K562 (cell line): ENCODE measurements at regions not wholly inside any gene's neighbourhood (a gene's known extent, or its start where the extent isn't known, plus 50 kb on each side); places are given as distances from the start of the nearest gene placed in this dataset.

Experiments used
- ATAC-seq: fragments of 200-7000 bp; cut with Tn5 transposase; 3 replicates; pipeline ENCODE4 v1.9.1; 2020; ENCODE audit warnings: moderate library complexity
- BruUV-seq: library from RNA; stranded (reverse); fragments of 400-500 nt; replicated peaks from 2 replicates; lab custom pipeline; 2021; lab: Mats Ljungman, UMichigan
- CTCF ChIA-PET: fragments of 300-600 bp; formaldehyde crosslinking; extraction: SDS; loops from one replicate; lab custom pipeline; 2021; ENCODE audit warnings: low intra/inter-chr PET ratio; lab: Yijun Ruan, JAX
- POLR2A ChIA-PET: fragments of 300-600, 350-650 bp; sonication (Branson Sonifier 250); formaldehyde crosslinking; extraction: SDS; loops from one replicate; lab custom pipeline; 2021; ENCODE audit warnings: antibody characterized with exemption, inconsistent platforms; lab: Yijun Ruan, JAX
- DNase-seq, 4 experiments: peaks; one replicate each; pipeline versions ENCODE4 v3.0.0 to v3.0.0-alpha.2; 2011 to 2018; ENCODE audit warnings: low spot score in 3 of 4, mixed read lengths in 3 of 4; ENCODE audit errors: extremely low read depth in 1 of 4
- FAIRE-seq: peaks from 2 replicates; lab custom pipeline; 2011; peaks lifted over from hg19 to GRCh38; lab: Jason Lieb, UNC
- H2AFZ ChIP-seq: 2 replicates; pipeline ENCODE4 v1.6.0; 2011; ENCODE audit warnings: low read depth, low read length, control low read depth, inconsistent platforms
- H3K27ac ChIP-seq: fragments of 200-600 bp; 3 replicates; pipeline ENCODE4 v1.8.0; 2011; ENCODE audit warnings: low read depth, mild to moderate bottlenecking, control low read depth, inconsistent platforms, low read length, moderate library complexity, mixed read lengths; ENCODE audit errors: extremely low read depth
- H3K27me3 ChIP-seq, 2 experiments: fragments of 300-600 bp in 1 of 2; 2 replicates in 1 of 2; 3 replicates in 1 of 2; pipeline versions ENCODE4 v1.6.0 to v1.8.0; 2011; ENCODE audit warnings: inconsistent platforms in 2 of 2, low read length in 2 of 2, mild to moderate bottlenecking in 1 of 2, mixed read lengths in 1 of 2, moderate library complexity in 1 of 2; ENCODE audit not compliant: control insufficient read depth in 2 of 2, insufficient read depth in 2 of 2
- H3K36me3 ChIP-seq: fragments of 300-600 bp; 3 replicates; pipeline ENCODE4 v1.8.0; 2011; ENCODE audit warnings: mild to moderate bottlenecking, low read length, inconsistent platforms; ENCODE audit not compliant: control insufficient read depth, insufficient read depth
- H3K4me1 ChIP-seq, 2 experiments: fragments of 200-600 bp in 1 of 2; replicated peaks in 1 of 2; 2 replicates in 1 of 2; 3 replicates in 1 of 2; pipeline versions ENCODE4 v1.5.1 to v1.8.0; 2011; ENCODE audit warnings: inconsistent platforms in 2 of 2, low read length in 2 of 2, mild to moderate bottlenecking in 1 of 2, mixed read lengths in 1 of 2, moderate library complexity in 1 of 2; ENCODE audit not compliant: control insufficient read depth in 2 of 2, insufficient read depth in 2 of 2
- H3K4me2 ChIP-seq: 2 replicates; pipeline ENCODE4 v1.6.1; 2011; ENCODE audit warnings: low read length, control low read depth, inconsistent platforms, mixed read lengths; ENCODE audit not compliant: insufficient read depth
- H3K4me3 ChIP-seq: fragments of 200-600 bp; sonication (generic), shearing (Covaris generic); 2 replicates; pipeline ENCODE4 v1.5.1; 2016; ENCODE audit warnings: control low read depth, inconsistent platforms
- H3K79me2 ChIP-seq: fragments of 200-600 bp; 3 replicates; pipeline ENCODE4 v1.8.0; 2011; ENCODE audit warnings: low read length, inconsistent platforms; ENCODE audit not compliant: control insufficient read depth, insufficient read depth
- H3K9ac ChIP-seq, 2 experiments: 2 replicates each; pipeline versions ENCODE4 v1.6.0 to v1.6.1; 2011; ENCODE audit warnings: low read depth in 2 of 2, low read length in 2 of 2, control low read depth in 1 of 2, inconsistent platforms in 1 of 2, mild to moderate bottlenecking in 1 of 2, mixed read lengths in 1 of 2; ENCODE audit not compliant: insufficient read depth in 1 of 2
- H3K9me1 ChIP-seq: one replicate; pipeline ENCODE4 v1.6.0; 2011; ENCODE audit warnings: inconsistent platforms, mild to moderate bottlenecking, low read length, moderate library complexity; ENCODE audit not compliant: control insufficient read depth, insufficient read depth
- H3K9me3 ChIP-seq: replicated peaks from 2 replicates; pipeline ENCODE4 v1.5.1; 2011; ENCODE audit warnings: low read depth, low read length, inconsistent platforms; ENCODE audit not compliant: control insufficient read depth, insufficient read depth
- H4K20me1 ChIP-seq: replicated peaks from 2 replicates; pipeline ENCODE4 v1.6.1; 2011; ENCODE audit warnings: low read length, inconsistent platforms, mixed read lengths; ENCODE audit not compliant: control insufficient read depth, insufficient read depth
- ARID2 ChIP-seq: fragments of 450-650 bp; IDR thresholded peaks from 2 replicates; pipeline ENCODE4 v1.6.1; 2017; ENCODE audit warnings: antibody characterized with exemption, mild to moderate bottlenecking
- BRD4 ChIP-seq: fragments of 200-600 bp; sonication (generic); IDR thresholded peaks from 2 replicates; pipeline ENCODE4 v1.6.1; 2017; ENCODE audit warnings: inconsistent platforms
- CREM ChIP-seq: IDR thresholded peaks from 2 replicates; pipeline ENCODE4 v1.6.1; 2014; ENCODE audit warnings: antibody characterized with exemption, low read depth
- FOXA3 ChIP-seq, 2 experiments: fragments of 450-650 bp in 1 of 2; sonication (generic) in 1 of 2; formaldehyde crosslinking; IDR thresholded peaks in 1 of 2; conservative IDR thresholded peaks in 1 of 2; 2 replicates each; pipeline versions ENCODE4 v1.4.0 to v1.8.0; 2020 to 2022; ENCODE audit warnings: mild to moderate bottlenecking in 2 of 2, missing genetic modification reagents in 1 of 2
- GTF2A2 ChIP-seq: IDR thresholded peaks from 2 replicates; pipeline ENCODE4 v1.6.1; 2016; ENCODE audit warnings: mild to moderate bottlenecking, missing genetic modification characterization, missing compliant biosample characterization
- HDGF ChIP-seq: fragments of 450-650 bp; IDR thresholded peaks from 2 replicates; pipeline ENCODE4 v1.6.1; 2016
- MCM5 ChIP-seq: fragments of 450-650 bp; IDR thresholded peaks from 2 replicates; pipeline ENCODE4 v1.6.1; 2016; ENCODE audit warnings: low read depth
- MYC ChIP-seq, 2 experiments: fragments of 250-450 bp in 1 of 2; sonication (Bioruptor Pico) in 1 of 2; IDR thresholded peaks; 2 replicates each; pipeline versions ENCODE4 v1.5.1 to v1.6.1; 2012 to 2021; ENCODE audit warnings: low read depth in 2 of 2, borderline replicate concordance in 1 of 2, improper control_type of control experiment in 1 of 2, low read length in 1 of 2, mild to moderate bottlenecking in 1 of 2, moderate library complexity in 1 of 2
- RFX1 ChIP-seq: fragments of 450-650 bp; IDR thresholded peaks from 2 replicates; pipeline ENCODE4 v1.6.1; 2016; ENCODE audit warnings: mild to moderate bottlenecking, moderate library complexity
- SMAD2 ChIP-seq: fragments of 150-350 bp; IDR thresholded peaks from 2 replicates; pipeline ENCODE4 v1.6.1; 2014; ENCODE audit warnings: low read depth, mild to moderate bottlenecking, low read length
- SOX6 ChIP-seq: fragments of 450-650 bp; IDR thresholded peaks from 2 replicates; pipeline ENCODE4 v1.6.1; 2014; ENCODE audit warnings: mild to moderate bottlenecking
- SP2 ChIP-seq: IDR thresholded peaks from 2 replicates; pipeline ENCODE4 v1.6.1; 2011; ENCODE audit warnings: mild to moderate bottlenecking, low read depth, low read length, moderate library complexity; ENCODE audit not compliant: poor library complexity, severe bottlenecking; ENCODE audit errors: extremely low read depth
- U2AF1 ChIP-seq: fragments of 200-400 bp; formaldehyde crosslinking; optimal IDR thresholded peaks from 2 replicates; pipeline ENCODE3; 2017; ENCODE audit warnings: mild to moderate bottlenecking, low read depth, low read length, moderate library complexity
- WGBS: fragments of 100-300 bp; shearing (Covaris generic); methylation state at CpG from one replicate; pipeline ENCODE4 v1.1.6; 2016; ENCODE audit warnings: low coverage, mixed read lengths; ENCODE audit not compliant: insufficient coverage; ENCODE audit errors: missing lambda C conversion rate; 5-methylcytosine and 5-hydroxymethylcytosine counted together
- in situ Hi-C: fragments of 300-500 bp; cut with MboI; formaldehyde crosslinking; loops from 4 replicates; pipeline ENCODE4 v1.15.0; 2018; ENCODE audit warnings: inconsistent platforms, mixed read lengths
- intact Hi-C: fragments of 100-400 bp; cut with micrococcal nuclease; formaldehyde crosslinking; loops from 2 replicates; pipeline ENCODE4 v1.14.2; 2022
- TF ChIP-seq, protein P1 (sequence below): IDR thresholded peaks from 2 replicates; pipeline ENCODE4 v1.6.1; 2011; ENCODE audit not compliant: insufficient read length; ENCODE audit errors: extremely low read depth

GRCh38 chr10:3014968-3015367 is 52.4 kb upstream of the PFKP start:
- no peak for ATAC-seq

DNA sequence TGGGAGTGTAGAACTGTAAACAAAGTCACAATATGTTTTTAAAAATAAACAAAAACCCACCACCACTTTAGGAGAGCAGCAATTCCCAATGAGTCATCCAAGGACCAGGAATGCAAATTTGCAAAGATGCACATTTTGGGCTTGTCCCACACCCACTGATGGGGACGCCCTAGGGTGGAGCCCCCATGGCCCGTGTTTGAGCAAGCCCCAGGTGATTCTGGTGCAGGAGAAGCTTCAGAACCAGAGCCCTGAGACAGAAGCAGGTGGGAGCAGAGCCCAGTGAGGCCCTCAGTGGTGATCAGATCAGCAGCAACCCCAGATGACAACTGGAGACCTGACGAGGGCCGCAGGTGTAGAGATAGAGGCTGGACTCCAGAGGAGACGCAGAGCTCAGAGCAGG is 55.1 kb upstream of the PFKP start:
- H3K4me3 ChIP-seq = no peak overlapping the region
- H3K27me3 ChIP-seq = peaks cover 41 to 54% of the 10 kb centered on the region in 2 experiments; a peak in 4 of 5 replicates
- H3K9me1 ChIP-seq = no peaks in the 10 kb centered on the region
- no peak for DNase-seq
- H3K4me2 ChIP-seq = no peak overlapping the region
- intact Hi-C loops (no loop called here), in situ Hi-C loops (no loop called here)
- ChIA-PET CTCF (no interaction called here), POLR2A (no interaction called here)
- WGBS = 0% methylated on average over 5 of the region's 5 CpGs
- no peak overlapping the region for H2AFZ ChIP-seq
- no peaks in the 10 kb centered on the region for H3K9me3 ChIP-seq
- H3K4me1 ChIP-seq = no peaks in the 10 kb centered on the region
- no peak for ATAC-seq
- H3K27ac ChIP-seq = no peak overlapping the region
- H3K9ac ChIP-seq = no peak overlapping the region
- H3K79me2 ChIP-seq = no peaks in the 10 kb centered on the region
- H3K36me3 ChIP-seq = no peaks in the 10 kb centered on the region
- TF ChIP-seq MCM5 (no peak), U2AF1 (no peak), ARID2 (no peak), SMAD2 (no peak)
- TF ChIP-seq, protein P1, sequence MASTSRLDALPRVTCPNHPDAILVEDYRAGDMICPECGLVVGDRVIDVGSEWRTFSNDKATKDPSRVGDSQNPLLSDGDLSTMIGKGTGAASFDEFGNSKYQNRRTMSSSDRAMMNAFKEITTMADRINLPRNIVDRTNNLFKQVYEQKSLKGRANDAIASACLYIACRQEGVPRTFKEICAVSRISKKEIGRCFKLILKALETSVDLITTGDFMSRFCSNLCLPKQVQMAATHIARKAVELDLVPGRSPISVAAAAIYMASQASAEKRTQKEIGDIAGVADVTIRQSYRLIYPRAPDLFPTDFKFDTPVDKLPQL = no peak
- no peaks in the 10 kb centered on the region; the same call in 1 of the 2 replicates for H4K20me1 ChIP-seq
- FAIRE-seq = no peak
- no TSS peak for BruUV-seq

More at GRCh38 chr10:3014968-3015367, 52.4 kb upstream of the PFKP start:
- in situ Hi-C loops = no loop called here
- no peaks in the 10 kb centered on the region for H3K4me1 ChIP-seq
- H3K4me2 ChIP-seq = no peak overlapping the region
- intact Hi-C loops = no loop called here
- no peaks in the 10 kb centered on the region for H3K9me1 ChIP-seq
- no peak for FAIRE-seq
- H3K27ac ChIP-seq = no peak overlapping the region
- no TSS peak for BruUV-seq
- peaks cover 32 to 51% of the 10 kb centered on the region in 2 experiments for H3K27me3 ChIP-seq
- H4K20me1 ChIP-seq = no peaks in the 10 kb centered on the region; the same call in 1 of the 2 replicates
- H2AFZ ChIP-seq = no peak overlapping the region
- ChIA-PET CTCF (no interaction called here), POLR2A (interaction anchor here (0.6 kb wide), 1 partner anchor 14 kb away, joined by 3 read pairs; no protein-coding TSS in a partner anchor)
- H3K4me3 ChIP-seq = no peak overlapping the region
- TF ChIP-seq RFX1 = no peak
- no peak for TF ChIP-seq FOXA3 (CRISPR knock-in tag; conservative IDR thresholded peaks at IDR 0.05 in 1 of 2, IDR thresholded peaks at IDR 0.05 in 1 of 2)
- no peak for TF ChIP-seq SP2
- TF ChIP-seq SOX6 = no peak
- TF ChIP-seq HDGF = no peak
- no peak for TF ChIP-seq GTF2A2
- no peak for TF ChIP-seq CREM
- no peak for TF ChIP-seq BRD4
- TF ChIP-seq MYC (IDR thresholded peaks at IDR 0.05; ENCODE audit: low read depth, low read length) = no peak
- TF ChIP-seq MYC (CRISPR knock-in tag; IDR thresholded peaks at IDR 0.05; ENCODE audit: borderline replicate concordance, low read depth) = no peak
- TF ChIP-seq, all 486 proteins: peak for 0
- DNase-seq = no peak
- WGBS = 1% methylated on average over 9 of the region's 9 CpGs
- Histone ChIP-seq H3K9ac (no peak overlapping the region), H3K79me2 (no peaks in the 10 kb centered on the region), H3K36me3 (no peaks in the 10 kb centered on the region), H3K9me3 (no peaks in the 10 kb centered on the region)
